Islet of Langerhans (tissue), 1 donor: ENCODE measurements at regions not wholly inside any gene's neighbourhood (a gene's known extent, or its start where the extent isn't known, plus 50 kb on each side); places are given as distances from the start of the nearest gene placed in this dataset.

ENCODE experiments used
- FAIRE-seq: peaks from one replicate; lab custom pipeline; 2011; peaks lifted over from hg19 to GRCh38; lab: Jason Lieb, UNC

DNA sequence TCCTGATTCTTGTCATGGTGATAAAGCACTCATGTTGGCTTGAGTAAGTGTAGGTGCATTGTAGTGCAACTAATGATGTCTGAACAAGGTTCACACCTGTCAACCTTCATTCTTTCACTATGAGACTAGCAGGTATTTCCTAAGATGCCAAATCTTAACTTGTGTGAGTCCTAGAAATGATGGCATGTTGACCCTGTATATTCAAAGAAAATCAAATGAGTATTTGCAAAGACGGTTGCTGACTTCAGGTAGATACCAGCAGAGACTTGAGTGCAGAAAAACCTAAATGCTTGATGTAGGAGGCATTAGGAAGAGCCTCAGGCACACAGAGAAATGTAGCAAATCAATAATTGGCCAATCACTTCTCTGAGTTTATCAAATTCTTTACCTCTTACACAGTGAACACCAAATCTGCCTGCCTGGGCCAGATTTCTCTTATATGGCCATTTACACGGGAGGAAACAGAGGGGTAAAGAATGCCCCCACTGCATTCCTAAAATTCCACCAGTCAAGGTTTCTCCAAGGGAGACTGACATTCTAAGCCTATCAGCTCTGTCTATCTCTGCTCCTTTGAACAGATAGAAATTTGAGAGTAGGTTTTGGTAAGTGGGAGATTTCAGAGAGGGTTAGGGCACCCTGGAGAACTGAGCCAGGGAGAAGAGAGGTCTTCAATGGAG is 488.6 kb upstream of the WWC1 start:
- FAIRE-seq: no peak

DNA sequence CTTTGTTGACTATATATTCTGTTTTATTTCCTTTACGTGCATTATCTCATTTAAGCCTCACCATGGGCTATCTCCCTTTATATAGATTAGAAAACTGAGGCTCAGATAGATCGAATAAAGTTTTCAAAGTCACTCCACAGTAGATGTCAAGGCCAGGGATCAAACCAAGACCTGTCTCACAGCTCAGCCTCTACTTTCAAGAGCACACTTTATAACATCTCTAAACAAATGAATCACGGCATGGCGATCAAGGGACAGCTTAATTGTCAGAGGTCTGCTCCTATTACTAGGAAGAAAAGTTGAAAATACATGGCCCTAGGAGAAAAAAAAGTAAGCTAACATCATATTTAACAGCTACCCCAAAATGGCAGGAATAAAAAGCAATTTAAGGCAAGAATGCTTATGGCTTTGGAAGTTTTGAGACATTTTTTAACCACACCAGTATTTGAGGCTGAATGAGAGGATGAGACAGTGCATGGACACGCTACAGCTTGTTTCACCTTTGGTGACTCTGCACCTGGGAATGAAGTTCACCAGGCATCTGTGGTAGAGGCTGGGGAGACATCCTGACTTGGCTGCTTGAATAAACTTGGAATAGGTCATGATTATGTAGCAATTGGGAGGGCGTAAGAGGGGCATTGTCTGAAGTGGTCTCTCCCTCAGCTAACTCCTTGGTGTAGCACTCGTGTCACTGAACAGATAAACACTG is 486.8 kb upstream of the WWC1 start:
- no peak for FAIRE-seq

DNA sequence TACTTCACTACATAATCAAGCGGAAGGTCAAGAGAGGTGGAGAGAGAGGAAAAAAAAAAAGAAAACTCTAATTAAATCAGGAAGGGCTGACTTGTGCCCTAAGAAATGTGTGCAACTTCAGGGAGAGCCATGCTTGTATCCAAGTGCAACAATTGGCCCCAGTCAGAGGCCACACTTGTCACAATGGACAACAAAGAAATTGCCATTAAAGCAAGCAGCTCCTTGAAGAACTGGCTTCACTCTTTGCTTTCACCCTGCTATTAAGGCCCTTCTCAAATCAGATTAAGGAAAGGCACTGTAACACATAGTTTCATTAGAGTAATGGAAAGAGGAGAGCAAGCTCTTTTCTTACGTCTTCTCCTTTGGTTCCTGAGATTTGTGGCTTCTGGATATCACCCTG is 480.9 kb upstream of the WWC1 start:
- FAIRE-seq: no peak

GRCh38 chr5:167812871-167813270 is 478.6 kb upstream of the WWC1 start:
- FAIRE-seq: no peak

DNA sequence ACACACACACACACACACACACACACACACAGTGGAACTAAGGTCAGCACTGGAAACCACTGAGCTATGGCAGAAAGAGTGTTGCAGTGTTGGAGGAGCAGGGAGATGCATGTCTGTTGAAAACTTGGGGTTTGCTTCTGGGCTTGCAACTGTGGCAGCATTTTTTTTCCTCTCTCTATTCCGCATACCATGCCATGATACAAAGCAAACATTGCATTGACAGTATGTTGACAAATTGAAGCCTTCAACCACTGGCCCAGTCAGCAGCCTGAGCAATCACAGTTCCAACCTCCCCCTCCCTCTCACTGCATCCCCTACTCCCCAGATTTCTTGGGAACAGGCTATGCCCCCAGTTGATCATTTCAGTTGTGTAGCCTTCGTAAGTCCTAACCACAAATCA is 478.1 kb upstream of the WWC1 start:
- no peak for FAIRE-seq

GRCh38 chr5:167814040-167814439 is 477.4 kb upstream of the WWC1 start:
- no peak for FAIRE-seq

- FAIRE-seq: no peak
Observed at GRCh38 chr5:167814828-167815227, 476.6 kb upstream of the WWC1 start.

DNA sequence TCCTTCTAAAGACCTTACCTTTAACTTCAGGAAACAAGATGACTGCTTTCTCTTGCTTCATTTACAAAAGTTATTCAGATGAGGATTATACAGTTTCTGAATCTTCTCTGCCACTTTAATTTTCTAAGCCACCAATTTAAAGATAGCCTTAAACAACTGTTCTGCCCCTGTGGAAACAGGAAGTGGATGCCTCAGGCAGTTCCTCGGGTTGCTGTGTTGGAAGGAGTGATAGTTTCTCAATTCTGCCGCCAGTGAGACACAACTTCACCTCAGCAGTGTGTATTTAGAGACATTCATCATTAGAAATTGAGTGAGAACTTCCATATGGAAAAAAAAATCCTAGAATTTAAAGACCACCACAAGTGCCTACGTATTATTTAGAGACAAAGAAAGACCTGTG is 475.1 kb upstream of the WWC1 start:
- no peak for FAIRE-seq

GRCh38 chr5:167816864-167817263 is 474.6 kb upstream of the WWC1 start:
- FAIRE-seq: no peak

GRCh38 chr5:167819406-167819805 is 472.0 kb upstream of the WWC1 start:
- FAIRE-seq: no peak

- no peak for FAIRE-seq
Observed at GRCh38 chr5:167820101-167820990, 471.1 kb upstream of the WWC1 start.

- no peak for FAIRE-seq
Observed at GRCh38 chr5:167821151-167821550, 470.3 kb upstream of the WWC1 start.

- FAIRE-seq: no peak
Observed at GRCh38 chr5:167821669-167822068, 469.8 kb upstream of the WWC1 start.

DNA sequence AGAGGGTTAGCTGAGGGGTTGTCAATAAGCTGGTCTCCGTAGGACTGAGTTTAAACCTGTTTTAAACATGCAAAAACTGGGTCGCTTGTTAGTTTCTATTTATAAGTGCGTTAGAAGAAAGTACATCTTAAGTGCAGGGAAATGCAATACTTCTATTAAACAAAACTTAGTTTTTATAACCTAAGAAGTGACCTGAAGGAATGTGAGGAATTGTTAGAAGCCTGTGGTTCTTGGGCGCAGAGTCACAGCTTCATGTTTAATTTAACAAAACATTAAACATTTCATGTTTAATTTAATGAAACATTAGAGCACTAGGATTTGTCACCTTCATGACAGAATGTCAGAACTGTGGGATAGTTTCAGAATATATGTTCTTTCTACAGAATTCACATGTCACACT is 469.2 kb upstream of the WWC1 start:
- FAIRE-seq: no peak

- no peak for FAIRE-seq
Observed at GRCh38 chr5:167823405-167823804, 468.0 kb upstream of the WWC1 start.

DNA sequence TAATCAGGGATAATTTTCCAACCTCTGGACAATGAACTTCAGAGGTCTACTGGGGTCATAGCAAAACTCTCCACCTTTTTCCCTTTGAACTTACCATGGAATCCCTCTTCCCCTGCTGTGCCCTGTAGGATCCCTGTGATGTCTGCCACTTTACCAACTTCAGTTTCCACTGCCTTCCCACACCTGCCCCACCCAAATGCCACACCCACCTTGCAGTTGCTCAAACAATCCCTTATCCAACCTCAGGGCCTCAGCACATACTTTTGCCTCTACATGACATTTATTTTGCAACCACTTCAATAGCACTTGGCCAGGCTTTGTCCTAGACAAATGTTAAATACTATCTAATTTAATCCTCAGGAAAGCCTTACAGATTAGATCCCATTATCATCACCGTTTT is 463.7 kb upstream of the WWC1 start:
- FAIRE-seq: no peak

GRCh38 chr5:167831754-167832504 is 459.5 kb upstream of the WWC1 start:
- FAIRE-seq: no peak

DNA sequence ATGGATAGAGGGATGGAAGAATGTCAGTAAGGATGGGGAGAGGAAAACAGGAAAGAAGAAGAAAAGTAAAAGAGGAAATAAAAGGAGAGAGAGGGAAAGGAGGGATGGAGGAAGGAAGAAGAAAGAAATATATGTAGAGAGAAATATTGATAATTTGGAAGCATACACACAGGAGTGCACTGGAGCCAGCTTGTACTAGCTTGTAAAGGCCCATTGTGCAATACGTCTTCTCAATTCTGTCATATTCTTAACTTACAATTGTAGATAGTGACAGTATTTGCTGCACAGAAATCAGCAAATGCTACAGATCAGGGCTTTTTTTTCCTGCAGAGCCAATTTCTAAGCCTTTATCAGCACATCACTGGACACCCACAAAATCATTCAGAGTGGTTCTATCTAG is 458.8 kb upstream of the WWC1 start:
- no peak for FAIRE-seq

DNA sequence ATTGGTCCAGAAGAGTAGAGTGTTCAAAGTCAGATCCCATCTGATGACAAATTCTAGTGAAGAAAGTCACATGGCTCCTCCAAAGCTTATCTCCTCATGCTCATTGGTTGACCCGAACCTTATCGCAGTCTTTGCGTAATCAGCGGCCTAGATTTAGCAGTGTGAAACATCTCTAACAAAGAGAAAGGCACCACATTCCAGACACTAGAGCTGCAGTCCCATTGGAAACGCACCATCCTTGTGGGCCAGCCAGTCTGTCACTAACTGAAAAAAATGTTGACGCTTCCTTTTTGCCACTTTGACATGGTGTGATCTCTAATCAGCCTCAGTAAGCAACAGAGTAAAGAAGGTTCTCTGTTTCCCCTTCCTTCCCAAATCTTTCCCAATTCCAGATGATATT is 458.0 kb upstream of the WWC1 start:
- no peak for FAIRE-seq

GRCh38 chr5:167835146-167835545 is 456.3 kb upstream of the WWC1 start:
- FAIRE-seq: no peak

GRCh38 chr5:167837127-167837526 is 454.3 kb upstream of the WWC1 start:
- FAIRE-seq: no peak

GRCh38 chr5:167839065-167839464 is 452.4 kb upstream of the WWC1 start:
- no peak for FAIRE-seq
